Osteoblast (primary cell): ENCODE measurements at regions not wholly inside any gene's neighbourhood (a gene's known extent, or its start where the extent isn't known, plus 50 kb on each side); places are given as distances from the start of the nearest gene placed in this dataset.

Source experiments
- DNase-seq: peaks from one replicate; pipeline ENCODE4 v3.0.0; 2011; ENCODE audit warnings: low spot score, mixed read lengths; ENCODE audit not compliant: insufficient read length; ENCODE audit errors: missing footprints
- H2AFZ ChIP-seq: 2 replicates; pipeline ENCODE4 v1.6.0; 2011; ENCODE audit warnings: mild to moderate bottlenecking, low read length
- H3K27ac ChIP-seq: 2 replicates; pipeline ENCODE4 v1.5.1; 2011; ENCODE audit warnings: mild to moderate bottlenecking, low read depth, low read length, moderate library complexity
- H3K27me3 ChIP-seq: 2 replicates; pipeline ENCODE4 v1.6.0; 2012; ENCODE audit warnings: mild to moderate bottlenecking, control low read depth, inconsistent platforms, low read length, moderate library complexity; ENCODE audit not compliant: insufficient read depth
- H3K36me3 ChIP-seq: 2 replicates; pipeline ENCODE4 v1.5.1; 2011; ENCODE audit warnings: mild to moderate bottlenecking, low read length, control low read depth, moderate library complexity; ENCODE audit not compliant: insufficient read depth
- H3K4me1 ChIP-seq: 2 replicates; pipeline ENCODE4 v1.5.1; 2011; ENCODE audit warnings: mild to moderate bottlenecking, low read length, control low read depth, moderate library complexity; ENCODE audit not compliant: insufficient read depth
- H3K4me2 ChIP-seq: 2 replicates; pipeline ENCODE4 v1.6.0; 2011; ENCODE audit warnings: mild to moderate bottlenecking, low read length; ENCODE audit not compliant: insufficient read depth
- H3K4me3 ChIP-seq: fragments of 200-600 bp; sonication (generic); 3 replicates; pipeline ENCODE4 v1.5.1; 2012; ENCODE audit warnings: mild to moderate bottlenecking, low read length, inconsistent platforms; ENCODE audit not compliant: insufficient read depth
- H3K79me2 ChIP-seq: 2 replicates; pipeline ENCODE4 v1.6.0; 2012; ENCODE audit warnings: mild to moderate bottlenecking, low read length, control low read depth, inconsistent platforms; ENCODE audit not compliant: insufficient read depth
- H3K9me3 ChIP-seq: 2 replicates; pipeline ENCODE4 v1.5.1; 2011; ENCODE audit warnings: low read depth, low read length, control low read depth
- H4K20me1 ChIP-seq: 2 replicates; pipeline ENCODE4 v1.6.0; 2012; ENCODE audit warnings: mild to moderate bottlenecking, low read length, control low read depth; ENCODE audit not compliant: insufficient read depth
- CTCF ChIP-seq: IDR thresholded peaks from 2 replicates; pipeline ENCODE4 v1.5.1; 2011; ENCODE audit warnings: mild to moderate bottlenecking, low read depth, low read length, moderate library complexity; ENCODE audit errors: extremely low read depth

GRCh38 chr9:86706391-86706790 is 240.9 kb downstream of the GAS1 start:
- H3K4me2 ChIP-seq, result no peak overlapping the region
- H3K9me3 ChIP-seq, result no peaks in the 10 kb centered on the region
- DNase-seq, result no peak
- H3K27ac ChIP-seq, result no peak overlapping the region
- no peaks in the 10 kb centered on the region for H3K36me3 ChIP-seq
- H3K79me2 ChIP-seq, result no peaks in the 10 kb centered on the region
- no peak overlapping the region for H2AFZ ChIP-seq
- H3K27me3 ChIP-seq, result no peaks in the 10 kb centered on the region
- no peak for TF ChIP-seq CTCF
- H3K4me1 ChIP-seq, result peaks cover 2% of the 10 kb centered on the region
- no peaks in the 10 kb centered on the region for H4K20me1 ChIP-seq
- H3K4me3 ChIP-seq, result no peak overlapping the region

- DNase-seq, result peak; percentile 83
- no peak overlapping the region for H3K4me2 ChIP-seq
- no peak for TF ChIP-seq CTCF
- H3K4me1 ChIP-seq, result peaks cover 2% of the 10 kb centered on the region
- no peak overlapping the region for H3K4me3 ChIP-seq
- no peaks in the 10 kb centered on the region for H3K36me3 ChIP-seq
- no peaks in the 10 kb centered on the region for H3K79me2 ChIP-seq
- no peaks in the 10 kb centered on the region for H3K9me3 ChIP-seq
- H4K20me1 ChIP-seq, result no peaks in the 10 kb centered on the region
- H2AFZ ChIP-seq, result no peak overlapping the region
- H3K27me3 ChIP-seq, result no peaks in the 10 kb centered on the region
- H3K27ac ChIP-seq, result no peak overlapping the region
Measured at GRCh38 chr9:86705490-86705889, 241.8 kb downstream of the GAS1 start.

GRCh38 chr9:86703346-86703745 is 244.0 kb downstream of the GAS1 start:
- Histone ChIP-seq H3K79me2 (no peaks in the 10 kb centered on the region), H4K20me1 (no peaks in the 10 kb centered on the region), H3K4me3 (no peak overlapping the region), H3K27me3 (no peaks in the 10 kb centered on the region), H3K9me3 (no peaks in the 10 kb centered on the region), H3K4me1 (peaks cover 2% of the 10 kb centered on the region), H2AFZ (no peak overlapping the region), H3K4me2 (no peak overlapping the region), H3K27ac (no peak overlapping the region), H3K36me3 (no peaks in the 10 kb centered on the region)
- DNase-seq, result no peak
- no peak for TF ChIP-seq CTCF

GRCh38 chr9:86700629-86701028 is 246.7 kb downstream of the GAS1 start:
- no peaks in the 10 kb centered on the region for H3K79me2 ChIP-seq
- no peak overlapping the region for H3K27ac ChIP-seq
- peaks cover 2% of the 10 kb centered on the region for H3K4me1 ChIP-seq
- TF ChIP-seq CTCF, result no peak
- H2AFZ ChIP-seq, result no peak overlapping the region
- no peak overlapping the region for H3K4me2 ChIP-seq
- DNase-seq, result no peak
- no peaks in the 10 kb centered on the region for H3K36me3 ChIP-seq
- no peaks in the 10 kb centered on the region for H4K20me1 ChIP-seq
- H3K27me3 ChIP-seq, result no peaks in the 10 kb centered on the region
- no peaks in the 10 kb centered on the region for H3K9me3 ChIP-seq
- H3K4me3 ChIP-seq, result no peak overlapping the region
